ENCODE measurements at regions not wholly inside any gene's neighbourhood (a gene's known extent, or its start where the extent isn't known, plus 50 kb on each side); places are given as distances from the start of the nearest gene placed in this dataset.

- TF ChIP-seq CTCF (IDR thresholded peaks at IDR 0.05) (no peak), POLR2A (IDR thresholded peaks at IDR 0.05) (no peak)
These were observed 1250.0 kb upstream of the GBE1 start for GRCh38 chr3:83011481-83011880.
